Lower leg skin (tissue), 3 donors: ENCODE measurements at regions not wholly inside any gene's neighbourhood (a gene's known extent, or its start where the extent isn't known, plus 50 kb on each side); places are given as distances from the start of the nearest gene placed in this dataset.

ENCODE experiments used
- POLR2A ChIP-seq, 2 donors: fragments of 450-650 bp; IDR thresholded peaks; one replicate each; pipeline ENCODE4 v1.6.1; 2016 to 2017; ENCODE audit warnings: antibody characterized with exemption in 2 of 2, mild to moderate bottlenecking in 1 of 2, moderate library complexity in 1 of 2
- TF ChIP-seq, protein P1 (sequence below), 3 donors: fragments of 450-650 bp; IDR thresholded peaks; one replicate each; pipeline ENCODE4 v1.5.1; 2016; ENCODE audit warnings: antibody characterized with exemption in 3 of 3, mild to moderate bottlenecking in 3 of 3, moderate library complexity in 2 of 3

DNA sequence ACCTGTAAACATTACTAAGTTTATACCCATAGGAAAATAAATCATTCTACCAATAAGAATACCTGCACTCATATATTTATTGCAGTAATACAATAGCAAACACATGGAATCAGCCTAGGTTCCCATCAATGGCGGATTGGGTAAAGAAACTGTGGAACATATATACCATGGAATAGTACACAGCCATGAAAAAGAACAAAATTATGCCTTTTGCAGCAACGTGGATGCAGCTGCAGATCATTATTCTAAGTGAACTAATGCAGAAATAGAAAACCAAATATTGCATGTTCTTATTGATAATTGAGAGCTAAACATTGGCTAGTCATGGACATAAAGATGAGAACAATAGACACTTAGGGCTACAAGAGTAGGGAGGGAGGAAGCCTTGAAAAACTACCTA, 667.4 kb upstream of the WWC1 start:
- TF ChIP-seq, protein P1, sequence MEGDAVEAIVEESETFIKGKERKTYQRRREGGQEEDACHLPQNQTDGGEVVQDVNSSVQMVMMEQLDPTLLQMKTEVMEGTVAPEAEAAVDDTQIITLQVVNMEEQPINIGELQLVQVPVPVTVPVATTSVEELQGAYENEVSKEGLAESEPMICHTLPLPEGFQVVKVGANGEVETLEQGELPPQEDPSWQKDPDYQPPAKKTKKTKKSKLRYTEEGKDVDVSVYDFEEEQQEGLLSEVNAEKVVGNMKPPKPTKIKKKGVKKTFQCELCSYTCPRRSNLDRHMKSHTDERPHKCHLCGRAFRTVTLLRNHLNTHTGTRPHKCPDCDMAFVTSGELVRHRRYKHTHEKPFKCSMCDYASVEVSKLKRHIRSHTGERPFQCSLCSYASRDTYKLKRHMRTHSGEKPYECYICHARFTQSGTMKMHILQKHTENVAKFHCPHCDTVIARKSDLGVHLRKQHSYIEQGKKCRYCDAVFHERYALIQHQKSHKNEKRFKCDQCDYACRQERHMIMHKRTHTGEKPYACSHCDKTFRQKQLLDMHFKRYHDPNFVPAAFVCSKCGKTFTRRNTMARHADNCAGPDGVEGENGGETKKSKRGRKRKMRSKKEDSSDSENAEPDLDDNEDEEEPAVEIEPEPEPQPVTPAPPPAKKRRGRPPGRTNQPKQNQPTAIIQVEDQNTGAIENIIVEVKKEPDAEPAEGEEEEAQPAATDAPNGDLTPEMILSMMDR (IDR thresholded peaks at IDR 0.05) = no peak
- no peak for TF ChIP-seq POLR2A (IDR thresholded peaks at IDR 0.05)
